GM12892 (cell line): ENCODE measurements at regions not wholly inside any gene's neighbourhood (a gene's known extent, or its start where the extent isn't known, plus 50 kb on each side); places are given as distances from the start of the nearest gene placed in this dataset.
"Not testable (repeated sequence)": the region's sequence is repeated elsewhere in the genome, so short reads cannot be mapped to it uniquely, and the experiment has no call there.

Source experiments
- POLR2A ChIP-seq: IDR thresholded peaks from 2 replicates; pipeline ENCODE4 v1.6.1; 2011; ENCODE audit warnings: low read depth, low read length, control low read depth
- POLR2AphosphoS5 ChIP-seq: IDR thresholded peaks from 2 replicates; pipeline ENCODE4 v1.6.1; 2011; ENCODE audit warnings: low read depth, low read length, control low read depth
- TAF1 ChIP-seq: IDR thresholded peaks from 2 replicates; pipeline ENCODE4 v1.6.1; 2011; ENCODE audit warnings: low read depth, mild to moderate bottlenecking, control low read depth, low read length, borderline replicate concordance

DNA sequence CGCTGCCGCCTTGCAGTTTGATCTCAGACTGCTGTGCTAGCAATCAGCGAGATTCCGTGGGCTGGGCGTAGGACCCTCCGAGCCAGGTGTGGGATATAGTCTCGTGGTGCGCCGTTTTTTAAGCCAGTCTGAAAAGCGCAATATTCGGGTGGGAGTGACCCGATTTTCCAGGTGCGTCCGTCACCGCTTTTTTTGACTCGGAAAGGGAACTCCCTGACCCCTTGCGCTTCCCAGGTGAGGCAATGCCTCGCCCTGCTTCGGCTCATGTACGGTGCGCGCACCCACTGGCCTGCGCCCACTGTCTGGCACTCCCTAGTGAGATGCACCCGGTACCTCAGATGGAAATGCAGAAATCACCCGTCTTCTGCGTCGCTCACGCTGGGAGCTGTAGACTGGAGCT lies 512.1 kb upstream of the GRID2 start:
- not testable (repeated sequence) for TF ChIP-seq POLR2AphosphoS5, POLR2A, TAF1
